ENCODE measurements at regions not wholly inside any gene's neighbourhood (a gene's known extent, or its start where the extent isn't known, plus 50 kb on each side); places are given as distances from the start of the nearest gene placed in this dataset.

DNA sequence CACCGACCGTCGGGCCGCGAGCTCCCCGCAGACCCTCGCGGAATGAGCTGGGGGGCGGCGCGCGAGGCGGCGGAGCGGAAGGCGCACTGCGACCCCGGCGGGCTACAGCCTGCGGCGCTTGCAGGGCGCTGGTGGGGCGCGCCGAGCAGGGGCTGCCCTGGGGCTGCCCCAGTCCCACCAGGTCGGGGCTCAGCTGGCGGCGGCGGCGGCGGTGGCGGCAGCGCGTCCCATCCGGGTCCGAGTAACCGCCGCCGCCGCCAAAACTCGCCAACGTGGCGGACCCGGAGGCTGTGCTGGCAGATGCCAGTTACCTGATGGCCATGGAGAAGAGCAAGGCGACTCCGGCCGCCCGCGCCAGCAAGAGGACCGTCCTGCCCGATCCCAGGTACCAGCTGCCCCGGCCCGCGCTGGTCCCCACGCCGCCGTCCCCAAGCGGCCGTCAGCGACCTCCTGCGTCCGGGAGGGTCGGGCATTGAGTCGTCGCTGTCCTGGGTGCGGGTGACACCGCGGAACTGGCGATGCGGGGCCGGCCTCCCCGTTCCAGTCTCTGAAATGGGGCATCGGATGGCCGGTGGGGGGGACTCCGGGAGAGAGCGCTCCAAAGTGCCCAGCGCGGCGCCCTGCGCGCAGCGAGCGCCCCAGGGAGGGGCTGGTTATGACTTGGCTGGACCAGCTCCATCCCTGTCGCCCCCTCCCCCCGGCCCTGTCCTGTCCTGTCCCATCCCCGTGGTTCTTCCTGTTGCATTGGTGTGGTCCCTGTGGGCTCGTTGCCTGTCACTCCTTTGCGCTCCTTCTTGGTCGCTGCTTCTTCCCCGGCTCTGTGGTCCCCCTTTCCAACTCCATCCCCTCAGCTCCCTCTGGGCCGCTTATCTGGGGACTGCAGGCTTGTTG lies 63.5 kb downstream of the CRYBB2 start:
- TF ChIP-seq PAWR (CRISPR knock-in tag; IDR thresholded peaks at IDR 0.05; ENCODE audit: borderline replicate concordance) = no peak
- no peak for TF ChIP-seq ZC3H13 (CRISPR knock-in tag; IDR thresholded peaks at IDR 0.05)
- no peak for TF ChIP-seq TAF1 (CRISPR knock-in tag; IDR thresholded peaks at IDR 0.05)

Measured in HepG2 (cell line).